ENCODE measurements at regions not wholly inside any gene's neighbourhood (a gene's known extent, or its start where the extent isn't known, plus 50 kb on each side); places are given as distances from the start of the nearest gene placed in this dataset.

- Mint-ChIP-seq H3K27ac (no peak overlapping the region), H3K4me3 (no peak overlapping the region)
Observed at GRCh38 chr3:103818800-103819199, 1384.0 kb downstream of the ZPLD1 start.

GRCh38 chr3:103825586-103825985 lies 1390.8 kb downstream of the ZPLD1 start:
- Mint-ChIP-seq H3K27ac (no peak overlapping the region), H3K4me3 (no peak overlapping the region), H3K27me3 (no peaks in the 10 kb centered on the region), H3K9me3 (no peaks in the 10 kb centered on the region), H3K4me1 (ENCODE audit: unreplicated experiment) (no peaks in the 10 kb centered on the region), H3K36me3 (no peaks in the 10 kb centered on the region)
- no peak for DNase-seq (ENCODE audit: extremely low spot score, unreplicated experiment)
- no peak for TF ChIP-seq CTCF (conservative IDR thresholded peaks at IDR 0.05)

More at GRCh38 chr3:103818800-103819199, 1384.0 kb downstream of the ZPLD1 start:
- no peak for TF ChIP-seq CTCF (conservative IDR thresholded peaks at IDR 0.05)
- H3K36me3 Mint-ChIP-seq, result no peaks in the 10 kb centered on the region
- DNase-seq (ENCODE audit: extremely low spot score, unreplicated experiment), result no peak
- no peaks in the 10 kb centered on the region for H3K9me3 Mint-ChIP-seq
- peaks cover 8% of the 10 kb centered on the region for H3K4me1 Mint-ChIP-seq (ENCODE audit: unreplicated experiment)
- H3K27me3 Mint-ChIP-seq, result no peaks in the 10 kb centered on the region

GRCh38 chr3:103829723-103830326 lies 1395.0 kb downstream of the ZPLD1 start:
- Mint-ChIP-seq H3K9me3 (no peaks in the 10 kb centered on the region), H3K4me1 (ENCODE audit: unreplicated experiment) (no peaks in the 10 kb centered on the region), H3K4me3 (no peak overlapping the region), H3K27me3 (no peaks in the 10 kb centered on the region), H3K36me3 (no peaks in the 10 kb centered on the region), H3K27ac (no peak overlapping the region)
- no peak for TF ChIP-seq CTCF (conservative IDR thresholded peaks at IDR 0.05)
- no peak for DNase-seq (ENCODE audit: extremely low spot score, unreplicated experiment)

GRCh38 chr3:103847081-103848062 lies 1412.6 kb downstream of the ZPLD1 start:
- Mint-ChIP-seq H3K27ac (no peak overlapping the region), H3K36me3 (no peaks in the 10 kb centered on the region), H3K4me3 (no peak overlapping the region), H3K9me3 (no peaks in the 10 kb centered on the region), H3K27me3 (no peaks in the 10 kb centered on the region), H3K4me1 (ENCODE audit: unreplicated experiment) (no peaks in the 10 kb centered on the region)
- TF ChIP-seq CTCF (conservative IDR thresholded peaks at IDR 0.05), result no peak
- DNase-seq (ENCODE audit: extremely low spot score, unreplicated experiment), result no peak

- Mint-ChIP-seq H3K27ac (no peak overlapping the region), H3K27me3 (no peaks in the 10 kb centered on the region), H3K36me3 (no peaks in the 10 kb centered on the region), H3K4me1 (ENCODE audit: unreplicated experiment) (no peaks in the 10 kb centered on the region), H3K9me3 (no peaks in the 10 kb centered on the region), H3K4me3 (no peak overlapping the region)
- DNase-seq (ENCODE audit: extremely low spot score, unreplicated experiment), result no peak
- no peak for TF ChIP-seq CTCF (conservative IDR thresholded peaks at IDR 0.05)
Observed at GRCh38 chr3:103851793-103852192, 1417.0 kb downstream of the ZPLD1 start.

Data from type B pancreatic cell (in vitro differentiated cells).